ENCODE measurements at regions not wholly inside any gene's neighbourhood (a gene's known extent, or its start where the extent isn't known, plus 50 kb on each side); places are given as distances from the start of the nearest gene placed in this dataset.

GRCh38 chr3:159924411-159924810 lies 64.2 kb upstream of the IL12A start:
- no peak for DNase-seq

DNA sequence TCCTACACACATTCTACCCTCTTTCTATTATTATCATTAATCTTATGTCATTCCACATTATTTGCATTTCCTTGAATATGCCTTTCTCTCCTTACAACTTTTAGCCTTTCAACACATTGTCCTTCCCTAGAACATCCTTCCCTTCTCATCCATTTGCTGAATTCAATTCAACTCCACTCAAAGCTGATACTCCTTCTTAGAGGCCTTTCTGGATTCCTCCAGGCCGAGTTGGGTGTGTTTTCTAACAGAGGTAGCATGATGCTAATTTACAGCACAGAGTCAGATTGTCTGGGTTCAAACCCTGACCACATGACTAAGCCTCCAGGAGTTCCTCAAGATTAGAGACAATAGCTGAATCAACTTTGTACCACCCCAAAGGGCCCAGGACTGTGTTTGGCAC lies 63.4 kb upstream of the IL12A start:
- DNase-seq: no peak

DNA sequence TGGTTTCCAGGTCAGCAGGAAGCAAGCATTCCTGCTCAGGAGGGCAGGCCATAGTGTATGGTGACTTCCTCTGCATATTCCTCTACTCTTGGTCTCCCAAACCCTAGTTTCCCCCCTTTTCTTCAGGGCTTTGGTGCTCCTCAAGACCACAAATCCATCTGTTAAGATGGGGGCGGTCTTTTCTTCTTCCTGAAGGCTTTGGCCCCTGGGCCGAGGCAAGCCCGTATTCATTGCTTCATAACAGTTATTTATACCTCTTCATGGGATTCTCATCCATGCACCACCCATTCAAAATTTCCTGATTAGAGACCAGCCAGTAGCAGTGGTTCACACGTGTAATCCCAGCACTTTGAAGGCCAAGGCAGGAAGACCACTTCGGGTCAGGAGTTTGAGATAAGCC lies 62.1 kb upstream of the IL12A start:
- DNase-seq: no peak

GRCh38 chr3:159928071-159928491 lies 60.6 kb upstream of the IL12A start:
- DNase-seq: no peak

DNA sequence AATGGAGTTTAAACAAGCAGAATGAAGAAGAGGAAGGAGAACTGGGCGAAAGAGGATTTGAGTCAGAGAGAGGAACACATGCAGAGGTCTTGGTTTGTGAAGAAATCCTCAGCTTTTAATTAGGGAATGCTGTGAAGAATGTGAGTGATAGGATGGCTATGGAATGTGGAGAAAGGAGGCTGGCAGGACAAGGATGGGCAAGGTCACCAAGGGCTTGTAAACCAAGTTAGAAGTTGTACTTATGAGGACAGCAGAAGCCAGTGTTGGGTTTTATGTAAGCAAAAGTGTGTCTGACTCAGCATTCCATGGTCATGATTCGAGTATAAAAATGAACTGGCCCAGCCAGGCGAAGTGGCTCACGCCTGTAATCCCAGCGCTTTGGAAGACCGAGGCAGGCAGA lies 60.0 kb upstream of the IL12A start:
- no peak for DNase-seq

- DNase-seq: peak; percentile 27
Observed at GRCh38 chr3:159929171-159930141, 59.2 kb upstream of the IL12A start.

GRCh38 chr3:159934216-159934615 lies 54.4 kb upstream of the IL12A start:
- DNase-seq: no peak

DNA sequence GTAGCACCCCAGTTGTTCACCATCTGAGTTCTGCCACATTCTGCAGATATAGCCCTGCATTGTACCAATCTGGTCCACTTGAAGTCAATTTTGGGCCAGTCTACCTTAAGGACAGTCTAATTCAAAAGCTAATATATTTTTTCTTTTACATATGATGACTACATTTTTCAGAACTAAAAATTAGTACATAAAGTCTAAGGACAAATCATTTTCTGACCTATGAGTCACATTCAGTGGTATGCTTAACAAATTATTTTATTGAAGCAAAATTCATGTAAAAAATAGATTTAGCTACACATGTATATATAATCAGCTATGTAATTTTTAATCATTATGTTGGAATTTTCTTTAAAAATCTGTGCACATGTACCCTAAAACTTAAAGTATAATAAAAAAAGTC lies 52.1 kb upstream of the IL12A start:
- DNase-seq: no peak

- no peak for DNase-seq
Observed at GRCh38 chr3:159937561-159938166, 51.0 kb upstream of the IL12A start.

DNA sequence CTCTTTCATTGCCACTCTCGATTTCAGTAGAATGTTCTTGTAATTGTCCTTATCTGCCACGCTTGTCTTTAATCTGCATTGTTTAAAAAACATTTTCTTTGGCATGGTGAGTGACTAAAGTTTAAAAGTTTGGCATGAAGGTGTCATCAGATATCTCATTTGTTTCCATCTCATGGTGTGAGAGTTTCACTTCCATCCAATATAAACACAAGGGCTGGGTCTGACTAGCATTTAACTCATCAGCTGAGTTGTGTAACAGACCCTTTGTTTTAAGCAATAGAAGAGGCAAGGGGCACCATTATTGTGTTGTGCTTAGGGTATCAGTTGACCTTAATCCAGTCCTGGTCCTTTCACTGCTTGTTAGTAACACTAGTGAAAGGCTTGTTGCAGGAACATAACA lies 49.9 kb upstream of the IL12A start:
- no peak for DNase-seq

All from CD4-positive, alpha-beta T cell treated with Interleukin-10 for 1 hour (primary cell).